HG02885 (cell line): ENCODE measurements at regions not wholly inside any gene's neighbourhood (a gene's known extent, or its start where the extent isn't known, plus 50 kb on each side); places are given as distances from the start of the nearest gene placed in this dataset.
A peak's percentile ranks its signal among the peaks of the same experiment; 100 is the strongest.

Source experiments
- ATAC-seq: cut with Tn5 transposase; IDR thresholded peaks from one replicate; pipeline ENCODE4 v1.9.1; 2021; ENCODE audit warnings: mild to moderate bottlenecking; ENCODE audit not compliant: unreplicated experiment, poor library complexity

- ATAC-seq: no peak
These were observed 113.9 kb downstream of the LHX9 start for GRCh38 chr1:198031086-198031485.

GRCh38 chr1:198032668-198033067 is 115.5 kb downstream of the LHX9 start:
- ATAC-seq: no peak

DNA sequence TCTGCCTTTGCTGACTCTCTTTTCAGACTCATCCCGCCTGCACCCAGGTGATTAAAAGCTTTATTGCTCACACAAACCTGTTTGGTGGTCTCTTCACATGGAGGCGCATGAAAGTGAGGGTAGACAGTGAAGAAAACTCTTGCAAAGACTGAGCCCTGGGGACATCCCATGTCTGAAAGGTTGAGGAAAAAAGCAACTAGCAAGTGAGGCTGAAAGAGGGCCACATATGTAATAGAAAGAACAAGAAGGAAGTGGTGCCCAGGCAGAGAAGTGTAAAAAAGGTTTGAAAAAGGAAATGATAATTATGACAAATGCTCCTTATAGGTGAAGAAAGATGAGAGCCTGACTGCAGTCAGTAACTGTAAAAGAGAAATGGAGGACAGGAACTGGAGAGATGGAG is 115.9 kb upstream of the NEK7 start:
- ATAC-seq: no peak

- no peak for ATAC-seq
These were observed 114.6 kb upstream of the NEK7 start for GRCh38 chr1:198042168-198042567.

DNA sequence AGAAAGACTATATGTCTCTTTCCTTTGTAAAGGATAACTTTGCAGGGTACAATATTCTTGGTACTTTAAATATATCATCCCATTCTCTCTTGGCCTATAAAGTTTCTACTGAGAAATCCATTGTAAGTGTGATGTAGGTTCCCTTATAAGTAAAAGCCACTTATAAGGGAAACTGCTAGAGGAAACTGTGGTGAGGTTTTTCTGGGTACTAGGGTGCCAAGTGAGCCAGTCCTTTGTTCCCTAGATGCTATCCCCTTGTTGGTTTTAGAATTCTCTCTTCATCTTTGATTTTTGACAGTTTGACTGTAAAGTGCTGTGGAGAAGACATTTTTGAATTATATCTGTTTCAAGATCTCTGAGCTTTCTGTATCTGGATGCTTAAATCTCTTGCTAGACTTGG is 108.9 kb upstream of the NEK7 start:
- ATAC-seq: no peak

DNA sequence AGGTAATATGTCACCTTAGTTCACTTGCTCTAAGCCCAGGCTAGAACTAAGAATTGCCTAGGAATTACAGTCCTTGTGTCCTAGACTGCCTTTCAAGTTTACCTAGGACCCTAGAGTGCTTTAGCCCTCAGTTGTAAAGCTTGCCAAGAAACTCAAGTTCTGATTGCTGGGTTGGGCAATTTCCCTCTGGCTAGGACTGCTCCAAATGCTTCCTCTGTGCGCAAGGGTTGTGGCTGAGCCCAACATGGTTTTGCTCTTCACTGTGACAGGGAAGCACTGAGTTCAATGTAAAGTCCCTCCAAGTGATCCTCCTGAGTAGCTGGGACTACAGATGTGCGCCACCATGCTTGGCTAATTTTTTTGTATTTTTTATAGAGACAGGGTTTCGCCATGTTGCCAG is 102.3 kb upstream of the NEK7 start:
- ATAC-seq: no peak

DNA sequence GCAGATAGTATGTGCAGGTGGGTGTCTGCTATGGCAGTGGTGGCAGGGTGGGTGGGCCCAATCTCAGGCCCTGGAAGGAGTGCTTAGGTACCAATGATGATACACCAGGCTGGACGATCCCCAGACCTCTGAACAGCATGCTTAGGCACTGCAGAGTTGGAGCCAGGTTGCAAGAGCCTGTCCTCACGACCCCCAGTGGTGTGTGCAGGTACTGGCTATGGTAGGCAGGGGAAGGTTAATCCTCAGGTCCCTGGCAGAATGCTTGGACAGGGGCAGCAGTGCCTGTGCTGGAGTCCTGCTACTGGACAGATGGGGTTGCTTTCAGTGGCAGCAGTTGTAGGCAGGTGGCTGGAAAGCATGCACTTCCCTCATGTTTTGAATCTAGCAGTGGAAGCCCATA is 100.5 kb upstream of the NEK7 start:
- peak; percentile 50 for ATAC-seq

DNA sequence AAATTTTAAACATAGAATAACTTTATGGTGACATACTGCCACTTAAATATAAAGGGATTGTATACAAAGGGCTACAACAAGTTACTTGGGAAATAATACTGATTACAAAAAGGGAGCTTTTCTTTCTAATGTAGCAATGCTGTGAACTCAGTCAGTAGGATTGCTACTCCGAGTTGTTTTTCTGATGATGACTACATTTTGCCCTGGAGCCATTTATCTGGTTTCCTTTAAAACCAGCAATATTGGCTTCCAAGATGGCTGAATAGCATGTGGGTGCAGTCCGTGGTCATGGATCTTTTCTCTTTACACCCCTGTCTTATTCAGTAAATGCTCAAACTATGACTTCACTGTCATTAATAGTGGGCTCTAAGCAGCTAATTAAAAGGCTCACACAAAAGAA is 92.6 kb upstream of the NEK7 start:
- ATAC-seq: no peak

DNA sequence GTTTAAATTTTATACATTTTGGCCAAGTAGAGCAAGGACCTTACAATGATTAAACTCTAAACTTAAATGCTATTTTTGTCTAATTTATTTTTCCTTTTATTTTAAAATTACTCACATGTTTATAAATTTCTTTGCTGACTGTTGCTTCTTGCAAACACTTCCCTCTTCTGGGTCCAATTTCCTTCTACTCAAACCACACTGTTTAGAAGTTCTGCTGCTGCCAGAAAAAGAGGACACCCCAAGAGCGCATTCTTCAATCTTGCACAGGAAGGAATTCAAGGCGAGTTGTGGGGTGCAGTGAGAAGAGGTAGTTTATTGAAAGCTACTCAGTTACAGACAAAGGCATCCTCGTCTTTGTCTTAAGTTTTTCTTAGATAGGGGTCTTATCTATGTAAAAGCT is 88.5 kb upstream of the NEK7 start:
- ATAC-seq: no peak

GRCh38 chr1:198072177-198072576 is 84.6 kb upstream of the NEK7 start:
- ATAC-seq: no peak

DNA sequence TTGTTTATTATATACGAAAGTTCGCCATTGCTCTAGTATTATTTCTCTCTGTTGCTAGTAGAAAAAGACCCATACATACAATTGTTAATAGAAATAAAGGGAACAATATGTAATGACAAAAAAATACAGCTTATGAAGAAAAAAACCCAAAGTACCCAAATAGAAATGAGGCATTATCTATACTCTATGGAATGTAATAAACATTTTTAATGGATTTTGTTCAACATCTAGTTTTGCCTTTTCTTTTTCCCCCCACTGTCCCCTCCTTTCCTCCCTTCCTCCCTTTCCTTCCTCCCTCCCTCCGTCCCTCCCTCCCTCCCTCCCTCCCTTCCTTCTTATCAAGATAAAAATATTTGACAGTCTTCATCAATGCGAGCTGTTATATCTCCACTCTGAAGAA is 81.5 kb upstream of the NEK7 start:
- no peak for ATAC-seq

- no peak for ATAC-seq
These were observed 77.3 kb upstream of the NEK7 start for GRCh38 chr1:198079432-198079951.

DNA sequence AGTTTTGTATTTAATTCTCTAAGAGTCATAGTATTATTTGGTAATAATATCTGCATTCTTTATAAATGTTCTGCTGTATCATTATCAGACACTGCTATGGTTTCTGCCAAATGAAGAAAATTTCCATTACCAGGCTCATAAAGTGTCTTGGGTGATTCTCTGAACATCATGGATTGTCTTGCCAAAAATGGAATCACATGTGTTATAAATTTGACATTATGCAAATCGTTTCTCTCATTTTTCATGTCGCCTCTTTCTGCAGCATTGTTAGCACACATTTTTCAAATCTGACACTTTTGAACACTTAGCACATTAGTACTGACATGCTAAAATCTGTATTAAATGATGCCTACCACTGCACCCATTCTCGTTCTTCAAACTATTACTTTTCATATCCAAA is 74.2 kb upstream of the NEK7 start:
- no peak for ATAC-seq

- ATAC-seq: no peak
These were observed 73.2 kb upstream of the NEK7 start for GRCh38 chr1:198083549-198083948.

- no peak for ATAC-seq
These were observed 72.4 kb upstream of the NEK7 start for GRCh38 chr1:198084241-198084908.

DNA sequence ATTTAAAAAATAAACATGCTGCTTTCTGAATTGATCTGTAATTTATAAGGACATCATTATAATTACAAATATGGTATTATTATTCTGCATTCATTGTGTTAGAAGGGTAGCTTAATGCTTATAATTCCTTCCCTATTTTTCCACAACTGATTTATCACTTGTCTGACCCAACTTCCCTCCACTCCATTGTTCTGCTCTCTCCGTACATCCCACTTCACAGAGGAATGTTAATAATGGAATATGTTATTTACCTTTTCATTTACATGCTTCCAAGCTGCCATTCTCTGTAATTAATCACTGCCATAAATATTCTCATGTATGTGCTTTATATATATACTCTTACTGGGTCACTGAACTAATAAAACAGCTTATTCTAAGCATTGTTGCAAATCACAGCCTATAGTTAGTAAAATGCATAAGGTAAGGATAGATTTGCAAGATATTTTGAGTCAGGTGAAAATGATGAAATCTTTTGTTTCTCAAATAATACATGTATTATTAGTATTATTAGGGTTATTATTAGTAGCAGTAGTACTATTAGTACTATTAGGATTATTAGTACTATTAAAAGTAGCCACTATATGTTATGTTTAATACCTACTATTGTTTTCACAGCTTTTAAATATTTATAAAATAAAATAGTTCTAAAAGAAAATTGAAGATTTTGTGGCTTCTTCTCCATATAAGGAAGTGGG is 70.6 kb upstream of the NEK7 start:
- no peak for ATAC-seq

- ATAC-seq: no peak
These were observed 69.0 kb upstream of the NEK7 start for GRCh38 chr1:198087831-198088230.

- no peak for ATAC-seq
These were observed 68.3 kb upstream of the NEK7 start for GRCh38 chr1:198088360-198089071.

DNA sequence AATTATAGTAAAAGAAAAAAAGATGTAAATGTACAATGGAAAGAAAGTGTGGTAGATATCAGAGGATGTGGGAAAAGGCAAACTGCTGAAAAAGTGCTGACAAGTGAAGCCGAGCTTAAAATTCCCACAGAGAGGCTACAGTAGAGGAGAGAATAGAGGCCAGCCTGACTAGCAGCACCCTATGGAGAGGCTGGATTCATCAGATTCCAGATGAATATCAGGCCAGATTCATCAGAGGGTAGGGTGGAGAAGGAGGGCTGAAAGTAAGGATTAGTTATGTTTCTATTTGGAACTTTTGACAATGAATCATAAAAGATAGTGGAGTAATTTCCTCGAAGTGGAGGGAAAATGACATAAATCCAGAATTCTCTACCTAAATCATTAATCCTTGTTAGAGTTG is 60.4 kb upstream of the NEK7 start:
- no peak for ATAC-seq

DNA sequence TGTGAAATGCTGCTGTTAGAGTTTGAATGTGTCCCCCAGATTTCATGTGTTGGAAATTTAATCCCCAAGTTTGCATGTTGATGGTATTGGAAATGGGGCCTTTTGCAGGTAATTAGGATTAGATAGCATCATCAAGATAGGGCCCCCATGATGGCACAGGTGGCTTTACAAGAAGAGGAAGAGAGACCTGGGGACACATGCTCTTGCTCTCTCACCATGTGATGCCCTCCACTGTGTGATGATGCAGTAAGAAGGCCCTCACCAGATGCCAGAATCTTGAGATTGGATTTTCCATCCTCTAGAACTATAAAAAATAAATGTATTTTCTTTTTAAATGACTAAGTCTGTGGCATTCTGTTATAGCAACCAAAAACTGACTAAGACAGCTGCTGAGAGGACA is 57.0 kb upstream of the NEK7 start:
- ATAC-seq: no peak

DNA sequence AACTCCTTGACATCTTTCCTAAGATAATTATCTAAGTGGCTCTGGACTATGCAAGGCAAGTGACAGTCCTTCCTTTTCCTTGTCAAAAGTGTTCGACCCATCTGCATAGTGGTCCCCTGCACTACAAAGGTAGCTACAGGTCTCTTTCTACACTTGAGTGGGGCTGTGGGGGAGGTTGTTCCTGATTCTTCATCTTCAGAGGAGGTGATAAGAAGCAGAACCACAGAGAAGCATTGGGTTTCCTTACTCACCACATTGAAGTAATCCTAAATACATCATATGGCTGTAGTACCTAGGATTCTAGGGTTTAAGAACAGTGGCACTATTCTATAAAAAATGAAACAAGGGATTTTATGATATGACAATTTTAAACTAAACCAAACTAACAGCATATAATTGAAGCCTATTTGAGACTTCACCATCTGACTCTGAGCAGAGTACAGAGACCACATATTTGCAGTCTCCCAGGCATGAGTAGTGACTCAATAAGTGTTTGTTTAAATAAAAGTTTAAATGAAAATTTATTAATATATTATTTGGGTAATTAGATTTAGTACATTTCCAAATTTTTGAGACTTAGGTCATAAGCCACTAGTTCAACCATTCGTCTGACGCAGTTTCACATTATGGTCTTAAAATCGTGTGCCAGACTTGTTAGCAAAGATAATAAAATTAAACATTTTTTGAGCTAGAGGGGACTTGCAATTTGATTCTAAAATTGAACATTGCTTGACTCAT is 54.9 kb upstream of the NEK7 start:
- ATAC-seq: no peak
